COR-L47 (cell line): ENCODE measurements at regions not wholly inside any gene's neighbourhood (a gene's known extent, or its start where the extent isn't known, plus 50 kb on each side); places are given as distances from the start of the nearest gene placed in this dataset.
"Not testable (repeated sequence)": the region's sequence is repeated elsewhere in the genome, so short reads cannot be mapped to it uniquely, and the experiment has no call there.

Source experiments
- DNase-seq: peaks from one replicate; lab custom pipeline; 2025; lab: John Stamatoyannopoulos, UW

DNA sequence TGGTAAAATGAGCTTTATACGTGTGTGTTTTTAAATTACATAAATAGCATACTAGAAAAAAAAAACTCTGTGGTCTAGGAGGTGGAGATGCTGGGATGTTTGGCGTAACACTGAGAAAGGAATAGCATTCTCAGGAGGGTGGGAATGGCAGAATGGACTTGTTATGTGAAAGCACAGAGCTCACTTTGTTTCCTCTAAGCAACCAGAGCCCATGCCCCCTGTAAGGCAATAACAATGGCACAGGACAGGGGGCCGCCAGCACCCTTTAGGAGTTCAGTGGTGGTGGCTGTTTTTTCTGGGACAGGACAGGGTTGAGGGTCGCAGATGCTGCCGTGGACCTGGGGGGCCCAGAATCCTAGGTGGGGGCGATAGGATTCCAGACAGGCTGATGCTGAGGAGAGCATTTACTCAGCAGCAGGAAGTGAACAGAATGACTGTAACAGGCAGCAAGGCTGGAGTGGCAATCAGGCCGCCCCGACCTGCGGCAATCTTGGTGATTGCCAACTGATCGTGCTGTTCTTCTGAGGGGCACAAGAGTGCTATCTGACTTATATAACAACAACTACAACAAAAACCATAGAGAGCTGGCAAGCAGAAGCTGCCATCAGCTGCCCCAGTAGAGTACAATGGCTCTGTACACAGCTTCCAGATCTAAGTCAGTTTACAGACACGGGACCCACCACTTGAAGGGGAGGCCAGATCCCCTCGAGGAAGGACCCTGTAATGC lies 160.4 kb downstream of the UACA start:
- no peak for DNase-seq

DNA sequence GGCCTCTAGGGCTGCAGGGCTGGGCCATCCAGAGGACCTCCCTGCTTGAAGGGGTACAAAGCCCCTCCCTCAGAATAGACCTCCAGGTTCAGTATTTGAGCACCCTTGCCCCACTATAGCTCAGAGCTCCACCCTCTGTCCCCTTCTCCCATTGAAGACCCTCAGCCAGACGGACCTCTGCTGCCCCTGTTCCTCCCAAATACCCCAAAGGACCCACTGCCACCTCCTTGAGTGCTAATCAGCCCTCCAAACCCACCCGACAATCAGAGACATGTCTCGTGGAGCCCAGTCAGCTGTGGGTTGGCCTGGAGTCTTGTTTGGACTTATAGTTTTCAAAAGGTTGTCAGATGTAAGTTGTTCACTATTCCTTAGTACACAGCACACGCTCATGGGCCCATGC lies 161.1 kb downstream of the UACA start:
- DNase-seq, result no peak

DNA sequence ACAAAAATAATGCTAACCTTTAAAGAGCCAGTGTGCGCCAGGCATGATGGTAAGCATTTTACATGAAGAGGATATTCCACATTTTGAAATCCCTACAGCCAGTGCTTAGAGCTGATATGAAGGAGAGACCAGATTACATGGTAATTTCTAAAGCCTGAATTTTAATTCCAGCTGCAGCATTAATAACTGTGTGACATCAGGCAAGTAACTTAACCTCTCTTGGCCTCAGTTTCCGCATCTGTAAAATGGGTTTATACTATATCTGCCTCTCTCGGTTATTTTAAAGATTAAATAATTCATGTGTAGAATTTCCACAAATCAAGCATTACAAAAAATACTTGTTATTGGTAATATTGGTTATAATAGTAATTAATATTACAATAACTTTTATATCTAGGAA lies 165.4 kb downstream of the UACA start:
- DNase-seq, result no peak

DNA sequence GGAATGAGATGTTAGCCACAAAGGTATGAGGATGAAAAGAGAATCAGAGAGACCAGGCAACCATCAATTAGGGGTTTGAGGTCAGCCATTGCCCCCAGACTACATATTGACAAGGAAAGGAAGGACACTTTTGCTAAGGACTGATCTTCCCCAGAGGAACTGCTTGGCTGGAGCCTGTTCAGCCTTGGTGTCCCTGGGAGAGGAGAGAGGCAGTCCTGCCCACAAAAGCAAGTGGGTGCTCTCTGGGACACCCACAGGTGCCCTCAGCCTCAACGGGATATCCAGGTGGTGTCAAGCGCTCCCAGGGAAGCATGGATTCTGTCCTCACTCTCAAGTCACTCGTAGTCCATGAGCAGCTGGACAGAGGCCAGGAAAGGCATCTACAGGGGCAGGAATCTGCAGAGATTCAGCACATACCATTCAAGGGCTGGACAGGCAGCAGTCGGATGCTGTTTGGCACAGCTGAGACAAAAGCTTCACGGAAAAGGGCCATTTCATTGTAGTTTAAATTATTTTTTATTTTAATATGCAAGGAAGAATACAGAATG lies 166.2 kb downstream of the UACA start:
- no peak for DNase-seq

DNA sequence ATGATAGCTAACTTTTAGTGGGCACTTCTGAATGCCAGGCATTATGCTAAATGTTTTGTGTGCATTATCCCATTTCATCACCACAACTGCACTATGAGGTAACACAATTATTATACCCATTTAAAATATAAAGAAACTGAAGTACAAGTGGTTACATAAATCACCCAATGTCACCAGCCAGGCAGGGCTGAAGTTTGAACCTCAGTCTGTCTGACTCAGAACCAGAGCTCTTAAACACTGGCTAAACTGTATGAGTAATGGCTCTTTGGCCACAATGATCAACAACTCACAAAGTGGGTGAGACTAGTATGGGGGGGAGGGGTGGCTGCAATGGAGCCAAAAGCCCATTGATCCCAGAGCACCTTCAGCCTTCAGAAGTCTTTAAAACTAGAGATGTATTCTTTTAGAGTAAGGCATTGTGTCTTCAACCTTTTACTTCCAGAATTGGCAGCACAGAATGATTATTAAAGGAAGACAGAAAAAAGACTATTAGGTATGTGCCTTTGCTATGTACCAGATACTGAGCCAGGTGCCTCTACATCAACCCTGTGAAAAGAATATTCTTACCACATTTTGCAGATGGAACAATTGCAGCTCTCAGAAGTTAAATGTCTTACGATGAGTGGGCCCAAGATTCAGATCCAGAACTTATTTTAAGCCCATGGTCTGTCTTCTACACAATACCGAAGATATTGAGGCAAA lies 166.9 kb downstream of the UACA start:
- no peak for DNase-seq

DNA sequence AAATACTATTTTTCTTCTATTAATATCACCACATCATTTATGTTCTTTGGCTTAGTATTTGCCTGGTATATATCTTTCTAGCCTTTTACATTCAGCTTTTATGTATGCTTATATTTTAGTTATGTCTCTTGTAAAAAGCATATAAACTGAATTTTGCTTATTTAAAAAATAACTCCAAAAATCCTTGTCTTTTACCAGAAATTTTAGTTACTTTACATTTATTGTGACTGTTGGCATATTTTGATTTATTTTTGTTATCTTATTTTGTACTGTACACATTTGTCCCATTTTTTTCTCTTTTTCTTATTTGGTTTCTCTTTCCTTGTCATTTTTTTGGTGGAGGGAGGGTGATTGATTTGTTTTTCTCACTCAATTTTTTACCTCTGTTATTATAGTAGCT lies 169.6 kb downstream of the UACA start:
- DNase-seq, result no peak

DNA sequence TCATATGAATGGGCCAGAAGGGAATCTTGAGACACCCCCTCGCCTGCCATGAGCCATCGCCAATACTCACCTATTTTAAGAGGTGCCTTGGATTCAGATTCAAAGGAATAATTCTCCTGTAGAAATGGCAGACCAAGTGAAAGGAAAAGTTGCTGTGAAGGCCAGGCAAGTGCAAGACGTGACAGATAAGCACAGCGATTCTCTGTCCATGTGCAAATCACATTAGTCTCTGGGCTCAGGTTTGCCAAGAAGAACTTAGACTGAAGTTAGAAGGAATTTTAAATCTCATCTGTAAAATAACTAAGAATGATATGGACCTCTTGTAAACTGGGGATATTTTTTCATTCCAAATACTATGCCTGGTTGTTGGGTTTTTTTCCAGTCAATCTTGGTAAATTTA lies 173.6 kb downstream of the UACA start:
- DNase-seq, result no peak

DNA sequence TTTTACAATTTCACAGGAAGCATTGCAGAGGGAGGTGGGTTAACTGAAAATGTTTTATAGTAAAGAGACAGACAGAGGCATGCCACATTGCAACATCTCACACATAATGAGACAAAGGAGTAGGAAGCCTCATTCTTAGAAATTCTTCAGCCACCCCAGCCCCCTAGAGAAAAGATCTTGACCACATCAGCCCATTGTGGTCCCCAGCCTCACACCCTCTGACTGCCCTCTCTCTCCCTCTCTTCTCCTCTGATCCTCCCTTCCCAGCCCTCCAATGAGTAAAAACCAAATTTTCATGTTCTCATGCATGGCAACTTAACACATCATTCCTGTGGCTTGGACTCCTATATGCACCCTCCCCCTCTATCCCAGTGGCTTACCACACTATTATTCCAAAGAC lies 174.1 kb downstream of the UACA start:
- DNase-seq, result no peak

DNA sequence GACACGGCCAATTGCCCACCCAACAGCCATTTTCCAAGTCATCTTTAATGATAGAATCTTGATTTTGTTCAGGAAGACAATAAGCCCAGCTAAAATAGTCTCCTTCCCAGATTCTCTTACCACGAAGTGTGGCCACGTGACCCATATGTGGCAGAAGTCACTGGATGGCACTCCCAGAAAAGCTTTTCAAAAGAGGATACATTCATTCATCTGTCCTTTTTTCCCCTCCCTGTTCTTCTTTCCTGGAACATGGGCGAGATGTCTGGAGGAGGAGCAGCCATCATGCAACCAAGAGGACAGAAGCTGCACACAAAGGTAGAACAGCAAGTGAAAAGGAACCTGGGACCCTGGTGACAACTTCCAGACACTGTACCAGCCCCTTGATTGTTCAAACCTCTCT lies 174.7 kb downstream of the UACA start:
- DNase-seq, result no peak

DNA sequence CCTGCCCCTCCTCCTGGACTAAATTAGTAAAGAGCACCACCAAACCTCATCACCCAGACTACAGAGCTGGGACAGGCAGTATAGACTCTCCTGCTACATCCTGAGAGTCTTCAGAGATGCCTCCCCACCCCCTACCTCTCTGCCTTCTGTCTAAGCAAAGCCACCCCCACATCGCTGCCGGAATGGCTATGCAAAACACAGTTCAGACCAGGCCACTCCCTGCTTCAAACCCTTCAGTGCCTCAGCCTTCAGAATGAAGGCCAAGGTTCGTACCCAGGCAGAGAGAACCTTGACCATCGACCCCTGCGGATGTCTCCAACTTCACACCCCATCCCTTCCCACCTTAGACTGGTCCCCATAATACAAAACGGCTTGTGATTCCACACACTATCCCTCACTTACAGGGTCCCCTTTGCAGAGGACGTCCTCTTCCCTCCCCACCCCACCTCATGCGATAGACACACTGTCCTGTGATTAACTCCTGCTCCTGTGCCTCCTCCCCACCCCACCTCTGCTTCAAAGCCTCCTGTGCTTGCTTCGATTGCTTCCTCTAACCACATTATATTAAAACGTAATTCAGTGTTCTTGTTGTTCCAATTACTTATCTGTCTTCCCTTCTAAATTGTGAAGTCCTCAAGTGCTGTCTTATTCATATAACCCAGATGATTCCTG lies 175.3 kb downstream of the UACA start:
- no peak for DNase-seq

DNA sequence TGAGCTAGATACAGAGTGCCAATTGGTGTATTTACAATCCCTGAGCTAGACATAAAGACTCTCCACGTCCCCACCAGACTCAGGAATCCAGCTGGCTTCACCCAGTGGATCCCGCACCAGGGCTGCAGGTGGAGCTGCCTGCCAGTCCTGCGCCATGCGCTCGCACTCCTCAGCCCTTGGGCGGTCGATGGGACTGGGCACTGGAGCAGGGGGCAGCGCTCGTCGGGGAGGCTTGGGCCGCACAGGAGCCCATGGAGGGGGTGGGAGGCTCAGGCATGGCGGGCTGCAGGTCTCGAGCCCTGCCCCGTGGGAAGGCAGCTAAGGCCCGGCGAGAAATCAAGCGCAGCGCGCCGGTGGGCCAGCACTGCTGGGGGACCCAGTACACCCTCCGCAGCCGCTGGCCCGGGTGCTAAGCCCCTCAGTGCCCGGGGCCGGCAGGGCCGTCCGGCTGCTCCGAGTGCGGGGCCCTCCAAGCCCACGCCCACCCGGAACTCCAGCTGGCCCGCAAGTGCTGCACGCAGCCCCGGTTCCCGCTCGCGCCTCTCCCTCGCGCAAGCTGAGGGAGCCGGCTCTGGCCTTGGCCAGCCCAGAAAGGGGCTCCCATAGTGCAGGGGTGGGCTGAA lies 176.2 kb downstream of the UACA start:
- not testable (repeated sequence) for DNase-seq

DNA sequence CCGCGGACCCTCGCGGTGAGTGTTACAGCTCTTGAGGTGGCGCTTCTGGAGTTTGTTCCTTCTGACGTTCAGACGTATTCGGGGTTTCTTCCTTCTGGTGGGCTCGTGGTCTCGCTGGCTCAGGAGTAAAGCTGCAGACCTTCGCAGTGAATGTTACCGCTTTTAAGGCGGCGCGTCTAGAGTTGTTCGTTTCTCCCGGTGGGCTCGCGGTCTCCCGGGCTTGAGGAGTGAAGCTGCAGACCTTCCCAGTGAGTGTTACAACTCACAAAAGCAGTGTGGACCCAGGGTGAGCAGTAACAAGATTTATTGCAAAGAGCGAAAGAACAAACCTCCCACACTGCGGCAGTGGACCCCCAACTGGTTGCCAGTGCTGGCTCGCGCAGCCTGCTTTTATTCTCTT lies 177.1 kb downstream of the UACA start:
- DNase-seq, result no peak

DNA sequence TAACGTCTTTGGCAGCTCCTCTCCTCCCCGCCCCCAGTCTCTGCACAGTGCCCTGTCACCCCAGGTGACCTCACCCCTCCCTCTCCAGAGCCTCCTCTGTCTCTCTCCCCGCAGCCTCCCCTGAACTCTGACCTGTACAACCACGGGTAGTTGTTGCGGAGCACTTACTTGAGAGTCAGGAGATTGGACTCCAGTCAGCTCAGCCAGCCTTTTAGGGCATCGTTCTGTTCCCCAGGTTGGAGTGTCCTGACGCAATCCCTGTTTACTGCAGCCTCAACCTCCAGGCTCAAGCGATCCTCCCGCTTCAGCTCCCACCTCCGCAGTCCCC lies 177.7 kb downstream of the UACA start:
- no peak for DNase-seq

DNA sequence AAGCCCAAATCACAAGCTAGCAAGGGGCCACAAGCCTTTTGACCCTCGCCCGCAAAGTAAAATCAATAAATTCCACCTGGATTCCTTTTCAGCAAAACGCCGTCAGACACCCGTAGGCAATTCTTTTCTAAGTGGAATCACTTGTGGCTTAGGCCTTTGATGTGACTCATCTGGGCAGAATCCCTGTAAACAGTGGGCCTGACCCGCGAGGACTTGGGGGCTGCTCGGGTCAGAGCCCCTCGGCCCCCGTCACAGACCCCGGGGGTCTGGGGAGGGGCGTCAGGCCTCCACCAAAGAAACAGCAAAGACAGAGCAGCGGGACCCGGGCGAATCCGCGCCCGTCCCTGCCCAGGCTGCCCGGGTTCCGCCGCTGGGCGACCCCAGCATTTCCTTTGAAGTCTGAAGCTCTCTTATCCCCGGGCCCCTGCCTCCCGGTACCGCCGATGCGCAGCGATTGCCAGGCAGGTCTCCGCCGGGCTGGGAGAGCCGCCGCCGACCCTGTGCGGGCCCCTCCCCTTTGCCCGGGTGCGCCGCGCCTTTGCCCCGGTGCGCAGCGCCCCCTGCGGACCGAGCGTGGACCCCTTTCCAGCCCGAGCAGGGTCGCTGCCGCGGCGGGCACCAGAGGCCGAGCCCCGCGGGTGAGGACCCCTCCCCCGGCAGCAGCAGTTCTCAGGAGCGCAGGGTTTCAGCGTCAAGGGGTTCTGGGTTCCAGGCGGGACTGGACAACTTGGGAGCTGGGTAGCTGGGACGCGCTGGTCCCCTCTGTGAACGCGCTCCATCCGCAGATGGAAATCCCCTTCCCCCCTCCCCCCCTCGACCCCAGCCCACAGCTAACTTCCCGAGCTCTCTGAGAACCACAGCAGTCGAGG lies 178.3 kb downstream of the UACA start:
- no peak for DNase-seq

DNA sequence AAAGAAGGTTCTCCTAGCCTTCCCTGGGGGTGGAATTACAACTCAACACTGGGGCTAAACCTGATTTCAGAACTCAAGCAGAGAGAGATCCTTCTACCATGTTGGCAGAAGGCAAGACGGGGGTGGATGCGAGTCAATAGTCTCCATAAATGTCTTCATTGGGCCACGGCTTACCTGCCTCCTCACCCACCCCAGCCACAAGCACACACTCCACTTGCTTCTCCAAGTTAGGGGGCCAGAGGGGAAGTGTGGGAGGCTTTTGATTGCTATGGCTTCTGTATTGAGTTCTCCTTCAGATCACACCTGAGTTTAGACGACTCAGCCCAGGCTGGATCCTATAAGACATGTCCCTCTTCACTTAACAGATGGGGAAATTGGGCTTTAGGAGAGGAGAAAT lies 178.9 kb downstream of the UACA start:
- DNase-seq, result no peak

DNA sequence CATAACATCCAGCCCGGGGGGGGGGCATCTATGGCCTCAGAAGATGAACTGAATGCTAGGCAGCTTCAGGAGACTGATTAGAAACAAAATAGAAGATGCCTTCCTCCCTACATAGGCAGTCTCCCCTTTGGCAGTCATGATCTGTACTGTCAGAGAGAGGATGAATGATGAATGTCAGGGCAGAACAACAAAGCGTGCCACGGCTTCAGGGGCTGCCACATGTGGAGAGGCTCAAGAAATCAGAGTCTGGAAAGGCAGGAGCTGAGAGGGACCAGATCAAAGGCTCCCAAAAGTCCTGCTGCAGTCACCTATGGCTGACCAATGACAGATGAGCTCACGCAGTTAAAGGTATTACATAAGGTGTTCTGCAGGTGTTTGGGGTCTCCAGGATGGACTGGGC lies 180.4 kb downstream of the UACA start:
- DNase-seq, result no peak

DNA sequence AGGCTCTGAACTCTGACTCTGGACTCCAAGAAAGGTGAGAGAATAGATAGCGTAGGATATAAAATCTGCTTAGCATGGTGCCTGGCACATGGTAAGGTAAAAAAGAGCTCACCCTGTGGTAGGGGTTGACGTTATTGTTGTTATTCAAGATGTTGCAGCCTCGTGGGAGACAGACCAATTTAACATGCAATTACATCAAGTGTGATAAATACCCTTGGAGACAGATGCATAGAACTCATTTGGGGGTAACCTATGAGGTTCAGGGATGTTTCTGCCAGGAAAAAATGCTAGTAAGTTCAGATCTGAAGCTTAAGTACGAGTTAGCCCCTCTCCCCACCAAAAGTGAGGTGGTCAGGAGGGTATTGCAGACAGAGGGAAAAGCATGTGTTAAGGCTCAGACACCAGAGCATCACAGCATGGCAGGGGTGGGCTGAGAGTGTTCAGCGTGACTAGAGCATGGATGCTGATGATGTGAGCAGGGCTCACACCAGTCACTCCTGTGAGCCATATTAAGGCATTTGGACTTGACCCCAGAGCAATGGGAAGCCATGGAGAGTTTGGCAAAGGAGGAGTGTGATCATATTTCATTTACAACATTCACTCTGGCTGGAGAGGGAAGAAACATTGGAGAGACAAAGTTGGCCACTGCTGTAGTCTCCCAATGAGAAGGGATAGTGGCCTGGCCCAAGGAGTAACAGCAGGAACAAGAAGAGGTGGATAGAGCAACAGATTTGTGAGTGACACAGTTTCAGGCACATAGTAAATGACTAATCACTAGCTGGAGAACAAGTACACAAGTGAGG lies 181.0 kb downstream of the UACA start:
- DNase-seq, result no peak

DNA sequence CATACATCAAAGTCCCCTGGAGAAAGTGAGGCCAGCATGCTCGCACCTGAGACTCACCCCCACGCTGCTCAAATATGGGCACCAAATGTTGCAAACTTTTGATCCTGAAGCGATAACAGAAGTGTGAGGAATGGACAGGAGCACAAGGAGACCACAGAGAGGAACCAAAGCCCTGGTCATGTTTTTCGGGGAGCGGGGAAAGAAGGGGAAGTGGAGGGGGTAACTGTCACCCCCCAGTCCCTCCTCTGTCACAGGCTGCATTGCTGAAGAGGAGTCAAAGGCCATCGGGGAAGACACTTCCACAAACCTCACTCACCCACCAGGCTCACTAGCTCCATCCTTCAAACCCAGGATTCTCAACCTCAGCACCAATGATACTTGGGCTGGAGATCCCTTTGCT lies 182.4 kb downstream of the UACA start:
- no peak for DNase-seq

DNA sequence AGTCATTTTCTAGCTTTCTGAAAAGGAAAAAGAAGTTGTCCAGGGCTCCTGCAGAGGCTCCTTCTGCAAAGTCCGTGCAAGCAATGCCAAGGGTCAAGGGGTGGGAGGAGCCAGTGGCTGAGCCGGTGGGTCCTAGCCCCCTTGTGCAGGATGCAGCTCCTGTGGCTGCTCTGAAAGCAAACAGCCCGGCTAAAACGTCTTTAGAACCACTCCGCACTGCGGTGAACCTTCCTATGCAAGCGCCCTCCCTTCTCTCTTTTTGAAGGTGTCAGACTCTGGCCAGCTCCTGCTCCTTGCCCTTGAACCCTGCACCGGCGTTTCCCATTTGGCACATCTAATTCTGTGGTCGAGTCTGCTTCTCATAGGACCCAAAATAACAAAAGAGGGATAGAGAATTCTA lies 183.1 kb downstream of the UACA start:
- no peak for DNase-seq

DNA sequence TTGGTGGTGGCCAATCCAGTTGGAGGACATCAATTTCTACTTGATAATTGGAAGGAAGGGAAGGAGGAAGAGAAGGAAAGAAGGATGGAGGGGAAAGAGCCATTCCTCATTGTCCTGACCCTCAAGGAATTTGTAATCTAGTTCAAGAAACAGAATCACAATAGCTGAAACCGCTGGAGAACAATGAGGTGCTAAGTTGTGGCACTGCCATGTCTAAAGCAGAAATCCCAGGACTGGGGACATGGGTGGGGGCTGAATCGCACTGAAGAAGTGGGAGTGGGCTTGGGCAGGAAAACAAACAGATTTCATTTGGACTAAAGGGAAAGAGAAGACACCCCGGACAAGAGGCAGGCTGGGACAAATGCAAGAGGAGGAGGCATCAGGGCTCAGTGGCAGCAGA lies 183.6 kb downstream of the UACA start:
- no peak for DNase-seq

DNA sequence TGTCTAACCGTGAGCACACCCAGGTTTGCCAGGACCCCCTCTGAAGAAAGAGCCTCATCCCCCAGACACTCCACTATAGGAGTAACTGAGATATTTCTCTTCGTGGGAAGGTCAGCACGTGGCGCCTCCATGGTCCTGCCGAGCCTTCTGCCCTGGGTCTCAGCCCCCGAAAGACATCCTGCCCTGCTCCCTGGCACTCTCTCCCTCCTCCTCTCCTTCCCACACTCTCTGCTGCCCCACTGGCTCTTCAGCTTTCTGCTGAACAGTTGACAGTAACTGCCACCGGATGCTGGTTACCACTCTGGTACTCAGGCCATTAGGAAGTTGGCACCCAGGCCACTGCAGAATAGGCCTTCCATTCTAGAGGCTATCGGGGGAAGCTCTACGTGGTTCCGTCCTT lies 185.2 kb downstream of the UACA start:
- no peak for DNase-seq
